PC-3 (cell line): ENCODE measurements at regions not wholly inside any gene's neighbourhood (a gene's known extent, or its start where the extent isn't known, plus 50 kb on each side); places are given as distances from the start of the nearest gene placed in this dataset.

Experiments used
- CTCF ChIP-seq: fragments of 300-600 bp; sonication (generic); conservative IDR thresholded peaks from 2 replicates; pipeline ENCODE4 v1.5.1; 2017; ENCODE audit warnings: antibody characterized with exemption, low read depth, mild to moderate bottlenecking, low read length
- EZH2 ChIP-seq: fragments of 300-600 bp; sonication (generic); IDR thresholded peaks from one replicate; pipeline ENCODE4 v1.6.1; 2017; ENCODE audit warnings: antibody characterized with exemption, mild to moderate bottlenecking, low read length; ENCODE audit not compliant: unreplicated experiment

- TF ChIP-seq EZH2, result no peak
- peak; percentile 54 for TF ChIP-seq CTCF
Observed at GRCh38 chr5:120803282-120803681, 339.2 kb downstream of the PRR16 start.
